Medulla oblongata (tissue), 1 donor: ENCODE measurements at regions not wholly inside any gene's neighbourhood (a gene's known extent, or its start where the extent isn't known, plus 50 kb on each side); places are given as distances from the start of the nearest gene placed in this dataset.

Experiments
- DNase-seq: peaks from one replicate; pipeline ENCODE4 v3.0.0-alpha.2; 2015; ENCODE audit errors: extremely low spot score

DNA sequence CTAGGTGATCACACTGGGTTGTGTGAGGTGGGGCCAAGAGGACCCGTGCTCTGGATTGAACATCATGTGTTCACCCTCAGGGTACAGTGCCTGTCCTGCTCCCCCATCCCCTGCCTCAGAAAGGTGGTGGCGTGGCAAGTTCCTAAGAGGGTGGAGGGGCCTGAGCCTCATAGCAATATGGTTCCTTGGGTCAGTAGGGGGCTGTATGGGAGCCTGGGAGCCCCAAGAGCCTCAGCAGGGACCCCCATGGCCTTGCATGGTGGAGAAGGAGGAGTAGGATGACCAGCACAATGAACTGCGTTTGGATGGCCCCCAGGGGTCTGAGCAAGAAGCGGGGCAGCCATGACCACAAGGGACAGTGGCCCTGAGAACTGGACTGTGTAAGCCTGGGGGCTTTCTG is 89.6 kb upstream of the SHB start:
- DNase-seq, result no peak

DNA sequence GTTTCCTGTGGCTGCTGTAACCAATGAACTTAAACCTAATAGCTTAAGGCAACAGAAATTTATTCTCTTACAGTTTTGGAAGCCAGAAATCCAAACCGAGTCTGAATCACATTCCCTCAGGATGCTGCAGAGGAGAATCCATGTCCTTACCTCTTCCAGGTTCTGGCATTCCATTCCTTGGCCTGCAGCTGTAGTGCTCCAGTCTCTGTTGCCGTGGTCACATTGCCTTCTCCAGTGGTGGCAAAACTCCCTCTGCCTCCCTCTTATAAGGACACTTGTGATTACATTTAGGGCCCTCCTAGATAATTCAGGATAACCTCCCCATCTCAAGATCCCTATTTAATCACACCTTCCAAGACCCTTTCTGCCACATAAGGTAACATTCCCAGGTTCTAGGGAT is 88.7 kb upstream of the SHB start:
- no peak for DNase-seq

DNA sequence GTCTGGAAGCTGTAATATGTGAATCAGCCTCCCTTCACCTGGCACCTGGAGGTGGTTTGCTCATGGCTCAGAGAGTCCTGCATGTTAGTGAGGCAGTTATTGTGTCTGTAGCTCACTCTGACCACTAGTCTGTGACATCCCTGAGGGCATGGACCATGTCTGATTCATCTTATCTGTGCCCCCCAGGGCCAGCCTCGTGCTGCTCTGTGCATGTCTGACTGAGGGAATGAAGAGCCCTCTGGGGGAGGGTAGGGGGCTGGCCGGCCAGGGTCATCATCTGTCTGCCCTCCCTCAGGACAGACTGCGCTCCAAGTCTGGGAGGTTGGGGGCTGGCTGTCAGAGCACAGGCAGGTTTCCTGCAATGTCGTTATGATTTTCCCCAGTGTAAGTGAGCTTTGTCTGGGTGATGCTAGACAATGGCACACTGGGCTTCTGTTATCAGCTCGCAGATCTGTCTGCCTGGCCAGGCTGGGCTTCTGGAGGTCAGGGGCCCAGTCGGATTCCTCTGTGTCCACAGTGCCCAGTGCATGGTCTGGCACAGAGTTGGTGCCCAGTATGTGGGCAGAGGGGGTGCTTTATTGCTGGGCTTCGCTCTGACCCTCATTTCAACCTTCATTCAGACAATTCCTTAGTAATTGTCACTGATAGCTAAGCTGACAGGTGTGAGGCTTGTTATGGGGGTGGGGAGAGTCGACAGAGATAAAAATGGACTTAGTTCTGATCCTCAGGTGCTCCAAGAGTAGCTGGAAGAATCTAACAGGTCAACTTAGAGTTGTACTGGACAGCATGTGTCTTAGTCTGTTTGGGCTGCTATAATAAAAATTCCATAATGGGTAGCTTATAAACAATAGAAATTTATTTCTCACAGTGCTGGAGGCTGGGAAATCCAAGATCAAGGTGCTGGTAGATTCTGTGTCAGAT is 85.7 kb upstream of the SHB start:
- DNase-seq, result no peak

DNA sequence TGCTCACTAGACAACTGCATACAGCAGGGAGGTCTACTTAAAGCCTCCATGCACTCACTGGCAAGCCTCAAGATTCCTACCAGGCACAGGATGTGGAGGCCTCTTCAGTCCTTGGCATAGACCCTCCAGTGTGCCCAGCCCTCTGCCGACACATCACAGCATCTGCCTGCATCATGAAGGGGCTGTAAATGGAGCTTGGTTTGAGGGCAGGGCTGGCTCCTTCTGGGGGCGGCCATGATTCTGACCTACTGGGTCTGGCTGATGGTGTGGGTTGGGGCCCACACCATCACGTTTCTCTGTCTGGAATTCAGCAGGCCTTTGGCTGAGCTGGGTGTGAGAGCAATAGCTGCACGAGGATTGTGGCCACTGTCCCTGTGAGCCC is 84.9 kb upstream of the SHB start:
- no peak for DNase-seq

DNA sequence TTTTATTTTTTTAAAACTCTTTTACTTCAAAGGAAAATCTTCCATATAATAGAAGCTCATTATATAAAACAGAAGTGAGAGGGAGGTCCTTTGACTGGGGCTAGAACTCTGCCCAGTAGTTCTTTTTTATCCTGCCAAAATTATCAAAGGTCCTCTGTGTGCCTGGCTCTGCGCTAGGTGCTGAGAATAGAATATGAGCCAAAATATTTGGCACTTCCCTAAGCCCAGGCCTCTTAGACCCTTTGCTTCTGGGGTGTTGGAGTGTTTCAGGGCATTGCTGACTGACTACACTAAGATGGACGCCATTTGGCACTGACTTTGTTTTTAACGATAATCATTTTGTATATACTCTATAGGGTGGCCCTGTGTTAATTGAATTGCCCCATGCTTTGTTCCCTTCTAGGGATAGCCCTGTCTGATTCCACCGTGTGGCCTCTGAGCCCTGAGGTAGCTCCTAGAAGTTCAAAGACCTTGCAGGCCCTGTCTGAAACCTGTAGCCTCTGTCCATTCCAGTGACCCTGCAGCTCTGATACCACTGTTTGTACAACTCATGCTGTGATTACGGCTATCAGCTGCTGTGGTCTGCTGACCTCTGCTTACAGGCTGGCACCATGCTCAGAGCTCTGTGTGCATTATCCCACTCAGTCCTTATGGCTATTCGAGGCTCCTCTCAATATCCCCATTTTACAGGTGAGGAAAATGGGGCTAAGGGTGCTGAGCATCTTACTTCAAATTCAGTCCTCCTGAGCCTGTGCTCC is 84.3 kb upstream of the SHB start:
- DNase-seq, result no peak

DNA sequence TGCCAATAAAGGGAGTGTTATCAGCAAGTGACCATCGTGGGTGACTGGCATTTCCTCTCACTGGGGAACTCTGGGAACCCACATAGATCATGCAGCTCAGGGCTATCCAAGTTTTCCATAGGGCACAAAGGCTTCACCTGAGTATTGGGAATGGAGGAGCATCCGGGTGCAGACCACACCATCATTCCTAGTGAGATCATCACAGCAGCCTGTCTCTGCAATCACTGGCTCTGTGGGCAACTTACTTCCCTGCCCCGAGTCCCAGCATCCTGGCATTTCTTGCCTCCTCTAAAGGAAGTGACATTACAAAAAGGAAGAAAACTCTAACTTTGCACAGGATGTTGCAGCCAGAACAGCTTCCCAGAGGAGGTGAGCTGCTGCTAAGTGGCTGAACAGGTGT is 80.6 kb upstream of the SHB start:
- DNase-seq, result no peak

DNA sequence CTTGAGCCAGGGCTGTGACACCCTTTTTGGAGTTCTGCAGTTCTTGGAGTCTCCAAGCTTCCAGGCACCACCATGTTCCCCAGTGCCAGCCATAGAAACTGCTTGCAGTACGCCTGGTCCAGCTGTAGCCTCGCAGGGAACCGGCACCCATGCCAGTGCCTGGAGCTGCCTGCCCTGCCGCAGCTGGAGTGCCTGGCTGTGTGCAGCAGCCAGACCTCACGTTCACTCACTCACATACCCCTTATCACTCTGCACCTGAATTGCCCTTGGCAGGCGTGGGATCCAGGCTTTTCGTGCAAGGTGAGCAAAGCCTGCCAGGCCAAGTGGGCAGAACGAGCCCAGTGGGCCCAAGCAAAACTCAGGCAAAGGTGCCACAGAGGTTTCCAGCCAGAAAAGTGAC is 77.8 kb upstream of the SHB start:
- no peak for DNase-seq

DNA sequence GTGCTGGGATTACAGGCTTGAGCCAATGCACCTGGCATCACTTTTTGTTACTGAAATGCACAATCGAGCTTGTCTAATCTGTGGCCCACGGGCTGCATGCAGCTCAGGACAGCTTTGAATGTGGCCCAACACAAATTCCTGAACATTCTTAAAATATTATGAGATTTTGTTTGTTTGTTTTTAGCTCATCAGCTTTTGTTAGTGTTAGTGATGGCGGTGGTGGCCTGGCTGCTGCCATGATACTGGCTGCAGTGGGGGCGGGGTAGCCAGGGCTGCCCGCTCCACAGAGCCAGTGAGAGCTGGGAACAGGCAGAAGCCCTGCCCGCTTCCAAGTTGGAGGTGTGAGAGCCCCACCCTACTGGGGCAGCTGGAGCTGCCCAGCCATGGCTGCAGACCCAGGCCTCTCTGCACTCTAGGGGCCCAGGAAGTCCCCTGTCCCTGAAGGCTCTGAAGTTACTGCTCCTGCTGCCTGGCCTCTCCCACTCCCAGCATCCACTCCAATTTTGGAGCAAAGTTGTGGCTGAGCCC is 76.6 kb upstream of the SHB start:
- no peak for DNase-seq

DNA sequence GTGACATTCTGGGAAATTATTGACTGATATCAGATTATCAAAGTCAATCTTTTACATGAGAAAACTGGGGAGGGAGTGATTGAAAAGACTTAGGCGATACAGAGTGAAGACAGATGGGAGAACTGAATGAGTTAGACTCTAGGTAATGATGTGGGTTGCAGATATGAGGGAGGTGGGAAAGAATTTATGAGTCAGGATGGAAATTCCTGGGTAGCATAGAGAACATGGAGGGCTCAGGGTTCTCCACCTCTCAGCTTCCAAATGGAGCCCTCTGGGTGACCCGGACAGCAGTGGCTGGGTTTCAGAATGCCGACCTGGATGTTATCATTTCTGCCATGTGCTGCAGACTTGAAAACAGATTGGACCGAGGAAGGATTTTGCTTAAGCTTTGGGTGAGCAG is 75.4 kb upstream of the SHB start:
- no peak for DNase-seq

DNA sequence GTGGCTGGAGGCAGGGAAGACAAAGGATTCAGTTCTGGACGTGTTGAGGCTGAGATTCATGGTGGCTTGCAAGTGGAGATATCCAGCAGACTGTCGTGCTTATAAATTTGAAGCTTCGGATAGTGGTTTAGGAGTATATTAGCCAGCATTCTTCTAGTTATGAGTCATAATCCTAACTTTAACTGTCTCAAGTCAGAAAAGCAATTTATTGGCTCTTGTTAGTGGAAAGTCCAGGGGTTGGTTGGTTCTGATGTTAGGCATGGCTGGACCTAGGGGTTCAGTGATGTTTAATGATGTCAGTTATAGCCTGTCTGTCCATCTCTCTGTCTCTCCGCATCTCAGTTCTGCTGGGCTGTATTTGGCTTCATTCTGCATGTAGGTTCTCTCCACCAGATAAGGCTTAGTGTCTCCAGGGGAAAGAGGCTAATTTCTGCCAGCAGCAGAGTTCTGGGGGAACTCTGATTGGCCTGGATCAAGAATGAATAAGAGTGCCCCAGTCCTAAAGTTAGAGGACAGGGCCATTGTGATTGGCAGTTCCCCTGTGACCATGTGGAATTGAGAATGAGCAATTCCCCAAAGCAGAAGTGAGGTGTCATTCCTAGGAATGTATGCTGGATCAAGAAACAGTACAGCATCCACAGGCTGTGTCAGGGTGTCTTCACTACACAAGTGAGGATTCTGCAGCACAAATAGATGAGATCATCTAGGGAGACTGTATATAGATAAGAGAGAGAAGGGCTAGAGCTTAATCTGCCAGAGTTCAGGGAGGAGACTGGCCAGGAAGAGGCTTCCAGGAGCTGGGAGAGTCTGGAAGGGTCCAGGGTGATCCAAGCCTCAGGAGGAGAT is 72.9 kb upstream of the SHB start:
- no peak for DNase-seq

DNA sequence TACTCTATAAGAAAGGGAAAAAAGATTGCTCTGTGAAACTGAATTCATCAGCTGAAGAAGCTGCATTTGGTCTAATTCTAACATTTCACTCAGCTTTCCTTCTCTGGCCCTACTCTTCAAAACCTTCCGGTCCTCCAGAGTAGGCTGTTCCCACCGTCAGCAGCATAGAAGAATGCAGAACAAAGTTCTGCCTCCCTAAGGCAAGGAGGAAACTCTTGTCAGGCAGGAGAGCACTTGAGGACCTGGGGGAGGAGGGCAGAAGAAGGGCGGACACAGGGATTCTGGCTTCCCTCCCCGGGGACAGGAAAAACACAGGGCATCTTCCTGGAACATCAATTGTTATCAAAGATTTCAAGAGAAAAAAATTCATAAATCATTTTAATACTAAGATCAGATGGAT is 69.2 kb upstream of the SHB start:
- no peak for DNase-seq

DNA sequence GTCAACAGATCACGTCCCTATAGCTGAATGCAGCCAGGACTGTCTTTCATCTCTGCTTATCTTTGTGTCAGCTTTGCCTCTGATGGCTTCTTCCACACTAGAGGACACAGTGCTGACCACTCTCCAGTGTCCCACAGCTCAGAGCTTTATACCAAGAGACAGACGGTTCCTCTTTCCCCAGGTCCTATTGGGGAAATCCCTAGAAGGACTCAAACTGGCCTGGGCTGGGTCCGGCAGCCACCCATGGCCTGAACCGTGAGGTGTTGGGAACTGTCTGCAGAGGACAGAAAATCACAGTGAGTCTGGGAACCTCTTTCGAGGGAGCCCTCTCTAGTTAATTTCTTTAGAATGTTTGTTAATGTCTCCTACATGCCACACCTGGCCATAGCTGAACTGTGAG is 68.3 kb upstream of the SHB start:
- DNase-seq, result no peak

DNA sequence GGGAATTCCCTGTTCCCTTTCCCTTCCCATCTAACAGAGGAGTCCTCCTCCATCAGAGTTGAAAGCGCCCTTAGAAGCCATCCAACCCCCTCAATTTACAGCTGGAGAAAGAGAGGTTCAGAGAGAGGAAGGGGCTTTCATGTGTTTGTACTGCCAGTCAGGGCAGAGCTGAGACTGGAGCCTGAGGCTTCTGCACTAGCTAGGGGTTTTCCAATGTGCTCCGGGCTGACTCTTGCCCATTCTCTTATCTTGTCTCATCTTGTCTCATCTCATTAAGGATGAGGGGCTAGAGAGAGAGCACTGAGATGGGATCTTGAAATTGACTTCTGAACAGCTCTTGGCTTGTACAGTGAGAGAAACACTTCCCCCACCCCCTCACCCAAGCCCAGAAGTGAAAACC is 67.4 kb upstream of the SHB start:
- DNase-seq, result no peak

DNA sequence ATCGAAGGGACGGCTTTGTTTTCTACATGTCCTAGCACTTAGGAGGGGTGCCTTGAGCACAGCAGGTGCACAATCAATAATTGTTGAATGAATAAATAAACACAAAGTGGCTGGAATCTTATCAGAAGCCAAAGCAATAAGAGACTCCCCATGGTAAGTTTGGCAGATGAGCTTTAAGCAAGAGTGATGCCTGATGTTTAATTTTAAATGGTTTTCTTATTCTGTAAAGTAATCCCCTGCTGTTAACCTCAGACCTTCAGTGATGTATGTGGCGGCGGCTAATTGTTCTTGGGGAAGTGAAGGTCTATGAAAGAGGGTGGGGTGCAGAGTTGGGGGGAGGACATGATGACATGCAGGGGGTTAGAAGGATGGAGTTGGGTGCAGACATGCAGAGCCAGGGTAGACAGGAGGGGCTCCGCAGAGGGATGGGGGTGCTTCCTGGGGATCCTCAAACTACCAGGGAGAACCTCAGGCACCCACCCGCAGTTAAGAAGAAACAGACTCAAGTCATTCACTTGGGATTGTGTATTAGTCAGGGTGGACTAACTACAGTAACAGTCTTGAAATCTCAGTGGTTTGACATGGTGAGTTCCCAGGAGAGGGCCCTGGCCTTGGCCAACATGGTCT is 65.7 kb upstream of the SHB start:
- DNase-seq, result no peak

DNA sequence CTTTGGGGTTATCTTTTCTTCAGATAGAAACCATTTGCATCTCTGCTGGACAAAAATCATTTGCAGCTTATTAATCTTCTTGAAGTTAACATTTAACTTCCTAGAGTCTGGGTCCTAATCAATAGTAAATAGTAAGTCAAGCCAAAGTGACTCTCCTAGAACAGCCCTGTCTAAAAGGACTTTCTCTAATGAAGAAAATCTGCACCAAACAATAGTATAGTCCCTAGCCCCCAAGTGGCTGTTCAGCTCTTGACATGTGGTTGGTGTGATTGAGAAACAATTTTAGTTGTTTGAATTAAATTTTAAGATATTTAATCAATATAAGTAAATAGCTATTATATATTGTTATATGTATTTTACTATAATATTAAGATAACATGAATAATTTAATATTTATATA is 64.6 kb upstream of the SHB start:
- DNase-seq, result no peak

DNA sequence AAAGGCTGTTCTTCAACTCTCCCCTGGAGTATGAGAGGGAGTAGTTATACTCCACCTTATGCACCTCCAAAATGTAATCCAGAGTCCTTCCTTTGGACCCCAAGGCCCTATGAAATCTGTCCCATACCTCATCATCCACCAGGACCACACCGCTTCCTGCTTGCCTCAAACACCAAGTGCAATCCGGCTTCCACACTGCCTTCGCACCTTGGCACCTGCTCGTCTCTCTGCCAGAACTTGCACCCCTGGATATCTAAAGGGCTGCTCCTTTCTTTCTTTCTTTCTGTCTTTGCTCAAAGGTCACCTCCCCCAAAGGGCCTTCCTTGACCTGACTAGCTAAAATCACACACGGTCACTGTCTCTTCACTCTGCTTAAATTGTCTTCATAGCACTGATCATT is 63.9 kb upstream of the SHB start:
- DNase-seq, result no peak

DNA sequence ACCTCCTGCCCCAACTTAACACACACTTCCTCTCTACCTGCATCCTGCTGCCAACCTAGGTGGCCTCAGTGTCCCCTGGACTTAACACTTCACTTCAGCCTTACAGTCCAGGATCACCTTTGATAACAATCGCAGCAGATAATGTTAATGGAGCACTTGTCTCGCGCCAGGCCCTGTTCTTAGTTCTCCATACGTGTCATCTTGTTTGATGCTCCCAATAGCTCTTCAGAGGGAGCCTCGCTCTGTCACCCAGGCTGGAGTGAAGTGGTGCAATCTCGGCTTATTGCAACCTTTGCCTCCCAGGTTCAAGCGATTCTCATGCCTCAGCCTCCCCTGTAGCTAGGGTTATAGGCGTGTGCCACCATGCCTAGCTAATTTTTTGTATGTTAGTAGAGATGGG is 62.7 kb upstream of the SHB start:
- no peak for DNase-seq

DNA sequence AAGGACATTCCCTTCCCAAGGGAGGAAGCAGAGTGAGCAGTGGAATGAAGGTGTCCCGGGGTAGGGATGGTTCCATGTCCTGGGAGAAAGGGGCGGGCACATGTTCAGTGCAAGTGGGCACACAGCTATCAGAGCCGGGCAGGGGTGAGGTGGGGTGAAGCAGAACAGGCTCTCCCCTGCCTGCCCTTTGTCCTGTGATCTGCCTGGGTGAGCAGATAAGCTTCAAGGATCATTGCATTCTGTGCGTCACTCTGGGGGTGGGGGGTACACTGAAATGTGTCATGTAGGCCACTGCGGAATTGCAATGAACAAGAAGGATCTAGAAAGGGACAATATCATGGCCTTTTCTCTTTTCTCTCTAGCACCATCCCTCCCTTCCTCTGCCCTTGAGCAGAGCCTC is 61.7 kb upstream of the SHB start:
- no peak for DNase-seq

DNA sequence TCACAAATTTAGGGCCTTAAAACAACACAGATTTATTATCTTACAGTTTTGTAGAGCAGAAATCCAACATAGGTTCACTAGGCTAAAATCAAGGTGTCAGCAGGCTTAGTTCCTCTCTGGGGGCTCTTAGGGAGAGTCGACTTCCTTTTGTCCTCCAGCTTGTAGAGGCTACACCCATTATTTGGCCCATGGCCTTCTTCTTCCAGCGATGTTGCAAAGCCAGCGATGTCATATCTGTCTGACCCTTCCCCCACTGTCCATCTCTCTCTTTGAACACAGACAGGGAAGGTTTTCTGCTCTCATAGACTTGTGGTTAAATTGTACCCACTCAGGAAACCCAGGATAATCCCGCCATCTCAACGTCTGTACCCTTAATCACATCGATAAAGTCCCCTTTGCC is 60.3 kb upstream of the SHB start:
- no peak for DNase-seq

DNA sequence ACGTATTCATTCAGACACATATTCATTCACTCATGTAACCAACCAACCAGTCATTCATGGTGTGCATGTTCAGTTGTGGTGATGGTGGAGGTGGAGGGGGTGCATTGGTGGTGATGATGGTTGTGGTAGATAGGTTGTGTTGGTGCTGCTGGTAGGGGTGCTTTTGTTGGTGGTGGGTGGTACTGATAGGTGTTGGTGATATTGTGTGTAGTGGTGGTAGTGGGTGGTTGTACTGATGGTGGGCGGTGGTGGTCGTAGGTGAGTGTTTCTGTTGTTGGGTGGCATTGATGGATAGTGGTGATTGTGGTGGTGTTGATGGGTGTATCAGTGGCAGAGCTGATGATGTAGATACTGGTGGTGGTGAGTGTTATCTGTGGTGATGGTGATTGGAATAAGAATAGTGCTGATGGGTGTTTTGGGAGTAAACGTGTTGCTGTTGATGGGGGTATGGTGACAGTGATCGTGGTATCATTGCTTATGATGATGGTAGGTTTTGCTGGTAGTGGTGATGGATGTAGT is 59.8 kb upstream of the SHB start:
- DNase-seq, result no peak

DNA sequence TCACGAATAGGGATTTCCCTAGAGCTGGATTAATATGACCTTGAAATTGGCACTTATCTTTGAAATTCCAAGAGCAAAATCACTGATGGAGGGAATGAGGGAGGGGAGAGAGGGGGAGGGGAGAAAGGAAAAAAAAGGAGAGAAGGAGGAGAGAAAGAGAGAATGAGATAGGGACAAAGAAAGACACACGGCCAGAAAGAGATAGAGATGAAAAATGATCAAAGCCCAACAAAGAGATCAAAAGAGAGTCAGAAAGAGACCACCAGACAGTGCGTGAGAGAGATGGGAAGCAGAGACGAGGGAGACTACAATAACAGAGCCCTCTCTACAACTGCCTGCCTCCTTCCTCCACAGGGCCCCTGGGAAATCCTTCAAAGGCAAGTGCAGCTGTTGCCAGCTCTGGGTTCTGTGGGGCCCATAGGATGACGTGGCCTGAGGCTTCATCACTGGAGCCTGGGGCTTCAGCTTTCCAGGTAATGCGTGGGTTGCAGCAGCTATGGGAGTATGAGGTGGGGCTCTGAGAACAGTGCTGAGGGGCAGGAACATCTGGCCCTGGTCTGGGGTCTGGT is 58.3 kb upstream of the SHB start:
- DNase-seq, result no peak
